Liver (tissue), 3 donors: ENCODE measurements at regions not wholly inside any gene's neighbourhood (a gene's known extent, or its start where the extent isn't known, plus 50 kb on each side); places are given as distances from the start of the nearest gene placed in this dataset.

Source experiments
- FOXA1 ChIP-seq: IDR thresholded peaks from 2 replicates; pipeline ENCODE4 v1.6.1; 2016; ENCODE audit warnings: antibody characterized with exemption
- FOXA2 ChIP-seq: IDR thresholded peaks from 2 replicates; pipeline ENCODE4 v1.6.1; 2016; ENCODE audit warnings: antibody characterized with exemption
- GABPA ChIP-seq, 2 donors: IDR thresholded peaks in 1 of 2; conservative IDR thresholded peaks in 1 of 2; 2 replicates each; pipeline ENCODE4 v1.6.1; 2016; ENCODE audit warnings: antibody characterized with exemption in 2 of 2, mild to moderate bottlenecking in 1 of 2, moderate library complexity in 1 of 2
- HNF4A ChIP-seq, 2 donors: conservative IDR thresholded peaks; 2 replicates each; pipeline ENCODE4 v1.6.1; 2016; ENCODE audit warnings: antibody characterized with exemption in 2 of 2, mild to moderate bottlenecking in 2 of 2
- MAX ChIP-seq: IDR thresholded peaks from 2 replicates; pipeline ENCODE4 v1.6.1; 2016; ENCODE audit warnings: antibody characterized with exemption
- NR2F2 ChIP-seq: IDR thresholded peaks from 2 replicates; pipeline ENCODE4 v1.6.1; 2016; ENCODE audit warnings: antibody characterized with exemption
- RAD21 ChIP-seq, 2 donors: IDR thresholded peaks; 2 replicates each; pipeline ENCODE4 v1.6.1; 2016; ENCODE audit warnings: antibody characterized with exemption in 2 of 2, mild to moderate bottlenecking in 2 of 2
- REST ChIP-seq: IDR thresholded peaks from 2 replicates; pipeline ENCODE4 v1.6.1; 2016; ENCODE audit warnings: antibody characterized with exemption, mild to moderate bottlenecking
- SP1 ChIP-seq: IDR thresholded peaks from 2 replicates; pipeline ENCODE4 v1.6.1; 2018; ENCODE audit warnings: antibody characterized with exemption, mild to moderate bottlenecking
- TAF1 ChIP-seq: conservative IDR thresholded peaks from 2 replicates; pipeline ENCODE4 v1.6.1; 2016; ENCODE audit warnings: antibody characterized with exemption, mild to moderate bottlenecking
- YY1 ChIP-seq: IDR thresholded peaks from 2 replicates; pipeline ENCODE4 v1.6.1; 2016; ENCODE audit warnings: antibody characterized with exemption, mild to moderate bottlenecking
- TF ChIP-seq, protein P1 (sequence below): fragments of 150-350 bp; IDR thresholded peaks from 2 replicates; pipeline ENCODE4 v1.5.1; 2017; ENCODE audit warnings: improper control_type of control experiment, low read depth, low read length; ENCODE audit not compliant: missing input control
- TF ChIP-seq, protein P2 (sequence below): IDR thresholded peaks from 2 replicates; pipeline ENCODE4 v1.6.1; 2016; ENCODE audit warnings: antibody characterized with exemption
- donor health status: healthy.
- donor health status: healthy.

GRCh38 chr10:88092973-88093372 lies 229.5 kb downstream of the PTEN start:
- TF ChIP-seq YY1 (no peak), REST (no peak), HNF4A (conservative IDR thresholded peaks at IDR 0.05) (no peak), SP1 (no peak), FOXA2 (no peak), GABPA (IDR thresholded peaks at IDR 0.05 in 1 of 2, conservative IDR thresholded peaks at IDR 0.05 in 1 of 2) (no peak), FOXA1 (no peak), MAX (no peak), TAF1 (no peak), NR2F2 (no peak), RAD21 (IDR thresholded peaks at IDR 0.05) (no peak)
- TF ChIP-seq, protein P1, sequence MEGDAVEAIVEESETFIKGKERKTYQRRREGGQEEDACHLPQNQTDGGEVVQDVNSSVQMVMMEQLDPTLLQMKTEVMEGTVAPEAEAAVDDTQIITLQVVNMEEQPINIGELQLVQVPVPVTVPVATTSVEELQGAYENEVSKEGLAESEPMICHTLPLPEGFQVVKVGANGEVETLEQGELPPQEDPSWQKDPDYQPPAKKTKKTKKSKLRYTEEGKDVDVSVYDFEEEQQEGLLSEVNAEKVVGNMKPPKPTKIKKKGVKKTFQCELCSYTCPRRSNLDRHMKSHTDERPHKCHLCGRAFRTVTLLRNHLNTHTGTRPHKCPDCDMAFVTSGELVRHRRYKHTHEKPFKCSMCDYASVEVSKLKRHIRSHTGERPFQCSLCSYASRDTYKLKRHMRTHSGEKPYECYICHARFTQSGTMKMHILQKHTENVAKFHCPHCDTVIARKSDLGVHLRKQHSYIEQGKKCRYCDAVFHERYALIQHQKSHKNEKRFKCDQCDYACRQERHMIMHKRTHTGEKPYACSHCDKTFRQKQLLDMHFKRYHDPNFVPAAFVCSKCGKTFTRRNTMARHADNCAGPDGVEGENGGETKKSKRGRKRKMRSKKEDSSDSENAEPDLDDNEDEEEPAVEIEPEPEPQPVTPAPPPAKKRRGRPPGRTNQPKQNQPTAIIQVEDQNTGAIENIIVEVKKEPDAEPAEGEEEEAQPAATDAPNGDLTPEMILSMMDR, result no peak
- TF ChIP-seq, protein P2, sequence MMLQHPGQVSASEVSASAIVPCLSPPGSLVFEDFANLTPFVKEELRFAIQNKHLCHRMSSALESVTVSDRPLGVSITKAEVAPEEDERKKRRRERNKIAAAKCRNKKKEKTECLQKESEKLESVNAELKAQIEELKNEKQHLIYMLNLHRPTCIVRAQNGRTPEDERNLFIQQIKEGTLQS, result no peak
